ENCODE measurements at regions not wholly inside any gene's neighbourhood (a gene's known extent, or its start where the extent isn't known, plus 50 kb on each side); places are given as distances from the start of the nearest gene placed in this dataset.
A peak's percentile ranks its signal among the peaks of the same experiment; 100 is the strongest.

GRCh38 chr9:91120200-91120599 lies 241.5 kb downstream of the AUH start:
- Histone ChIP-seq H3K36me3 (no peaks in the 10 kb centered on the region), H3K4me3 (no peak overlapping the region), H3K4me1 (ENCODE audit: low read depth) (peaks cover 24% of the 10 kb centered on the region), H3K9me3 (ENCODE audit: low read depth) (no peaks in the 10 kb centered on the region), H3K27ac (peak overlapping the region; percentile 70), H3K27me3 (no peaks in the 10 kb centered on the region)
- no peak for DNase-seq (ENCODE audit: low read depth in 1 of 2, low spot score in 1 of 2)
- TF ChIP-seq, protein P1, sequence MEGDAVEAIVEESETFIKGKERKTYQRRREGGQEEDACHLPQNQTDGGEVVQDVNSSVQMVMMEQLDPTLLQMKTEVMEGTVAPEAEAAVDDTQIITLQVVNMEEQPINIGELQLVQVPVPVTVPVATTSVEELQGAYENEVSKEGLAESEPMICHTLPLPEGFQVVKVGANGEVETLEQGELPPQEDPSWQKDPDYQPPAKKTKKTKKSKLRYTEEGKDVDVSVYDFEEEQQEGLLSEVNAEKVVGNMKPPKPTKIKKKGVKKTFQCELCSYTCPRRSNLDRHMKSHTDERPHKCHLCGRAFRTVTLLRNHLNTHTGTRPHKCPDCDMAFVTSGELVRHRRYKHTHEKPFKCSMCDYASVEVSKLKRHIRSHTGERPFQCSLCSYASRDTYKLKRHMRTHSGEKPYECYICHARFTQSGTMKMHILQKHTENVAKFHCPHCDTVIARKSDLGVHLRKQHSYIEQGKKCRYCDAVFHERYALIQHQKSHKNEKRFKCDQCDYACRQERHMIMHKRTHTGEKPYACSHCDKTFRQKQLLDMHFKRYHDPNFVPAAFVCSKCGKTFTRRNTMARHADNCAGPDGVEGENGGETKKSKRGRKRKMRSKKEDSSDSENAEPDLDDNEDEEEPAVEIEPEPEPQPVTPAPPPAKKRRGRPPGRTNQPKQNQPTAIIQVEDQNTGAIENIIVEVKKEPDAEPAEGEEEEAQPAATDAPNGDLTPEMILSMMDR (IDR thresholded peaks at IDR 0.05; ENCODE audit: low read depth, low read length), result no peak

- Histone ChIP-seq H3K9me3 (ENCODE audit: low read depth) (no peaks in the 10 kb centered on the region), H3K27ac (no peak overlapping the region), H3K36me3 (no peaks in the 10 kb centered on the region), H3K4me1 (ENCODE audit: low read depth) (peaks cover 24% of the 10 kb centered on the region), H3K27me3 (no peaks in the 10 kb centered on the region), H3K4me3 (no peak overlapping the region)
- DNase-seq (ENCODE audit: low read depth in 1 of 2, low spot score in 1 of 2), result no peak
- TF ChIP-seq, protein P1 (IDR thresholded peaks at IDR 0.05; ENCODE audit: low read depth, low read length), result no peak
These were observed 239.0 kb downstream of the AUH start for GRCh38 chr9:91122755-91123154.

DNA sequence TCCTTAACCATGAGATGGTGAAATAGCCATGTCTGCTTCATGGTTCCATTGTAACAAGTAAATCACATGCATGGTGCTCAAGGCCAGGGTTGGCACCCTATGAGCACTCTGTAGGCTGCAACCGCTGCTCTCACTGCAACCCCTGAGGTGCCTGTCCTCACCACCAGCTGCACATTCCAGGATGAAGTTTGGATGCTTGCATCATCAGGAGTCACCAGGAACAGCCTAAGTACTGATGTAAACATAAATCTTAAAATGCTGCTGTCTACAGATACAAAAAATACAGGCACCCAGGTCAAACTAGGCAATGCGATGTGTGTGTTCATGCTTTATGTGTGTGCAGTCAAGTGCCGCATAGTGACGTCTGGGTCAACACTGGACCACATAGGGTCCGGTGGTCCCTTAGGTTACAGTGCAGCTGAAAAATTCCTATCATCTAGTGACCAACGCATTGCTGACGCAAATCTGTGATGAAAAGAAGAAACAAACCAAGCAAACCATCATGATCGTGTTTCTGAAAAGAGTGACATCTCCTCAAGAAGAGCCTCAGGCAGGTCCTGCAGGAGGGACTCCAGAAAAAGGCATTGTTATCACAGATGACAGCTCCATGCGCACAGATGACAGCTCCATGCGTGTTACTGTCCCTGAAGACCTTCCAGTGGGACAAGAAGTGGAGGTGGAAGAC lies 234.8 kb downstream of the AUH start:
- TF ChIP-seq, protein P1 (IDR thresholded peaks at IDR 0.05; ENCODE audit: low read depth, low read length), result no peak
- no peak overlapping the region for H3K27ac ChIP-seq

GRCh38 chr9:91127653-91128052 lies 234.1 kb downstream of the AUH start:
- no peak for DNase-seq (ENCODE audit: low read depth in 1 of 2, low spot score in 1 of 2)
- H3K4me1 ChIP-seq (ENCODE audit: low read depth), result no peaks in the 10 kb centered on the region
- TF ChIP-seq, protein P1 (IDR thresholded peaks at IDR 0.05; ENCODE audit: low read depth, low read length), result no peak
- H3K4me3 ChIP-seq, result no peak overlapping the region
- H3K9me3 ChIP-seq (ENCODE audit: low read depth), result no peaks in the 10 kb centered on the region
- H3K36me3 ChIP-seq, result no peaks in the 10 kb centered on the region
- H3K27ac ChIP-seq, result no peak overlapping the region
- no peaks in the 10 kb centered on the region for H3K27me3 ChIP-seq

More for the DNA sequence above, 234.8 kb downstream of the AUH start:
- Histone ChIP-seq H3K4me1 (ENCODE audit: low read depth) (no peaks in the 10 kb centered on the region), H3K9me3 (ENCODE audit: low read depth) (no peaks in the 10 kb centered on the region), H3K27me3 (no peaks in the 10 kb centered on the region), H3K4me3 (no peak overlapping the region), H3K36me3 (no peaks in the 10 kb centered on the region)
- DNase-seq (ENCODE audit: low read depth in 1 of 2, low spot score in 1 of 2), result peak in 1 of 2 donors; percentile 47

DNA sequence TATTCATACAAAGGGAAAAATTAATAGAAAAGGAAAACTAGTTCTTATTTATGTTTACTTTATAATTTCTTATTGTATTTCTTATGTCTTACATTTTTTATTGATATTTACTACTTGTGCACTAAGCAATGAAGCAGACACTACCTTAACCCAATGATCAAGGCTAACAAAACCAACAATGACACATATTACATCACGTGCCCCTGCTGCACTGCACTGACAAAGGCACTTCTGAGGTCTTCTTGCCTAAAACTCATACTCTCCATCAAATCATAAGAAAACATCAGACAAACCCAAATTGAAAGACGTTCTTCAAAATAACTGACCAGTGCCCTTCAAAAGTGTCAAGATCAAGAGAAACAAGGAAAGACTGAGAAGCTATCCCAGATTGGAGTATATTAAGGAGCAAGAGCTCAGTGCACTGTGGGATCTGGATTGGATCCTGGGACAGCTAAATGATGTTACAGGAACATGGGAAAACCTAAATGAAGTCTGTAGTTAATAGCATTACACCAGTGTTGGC lies 230.9 kb downstream of the AUH start:
- TF ChIP-seq, protein P1 (IDR thresholded peaks at IDR 0.05; ENCODE audit: low read depth, low read length), result no peak
- no peaks in the 10 kb centered on the region for H3K27me3 ChIP-seq
- no peaks in the 10 kb centered on the region for H3K9me3 ChIP-seq (ENCODE audit: low read depth)
- H3K27ac ChIP-seq, result no peak overlapping the region
- no peaks in the 10 kb centered on the region for H3K36me3 ChIP-seq
- H3K4me3 ChIP-seq, result no peak overlapping the region
- DNase-seq (ENCODE audit: low read depth in 1 of 2, low spot score in 1 of 2), result no peak
- no peaks in the 10 kb centered on the region for H3K4me1 ChIP-seq (ENCODE audit: low read depth)
